HUES64 (cell line): ENCODE measurements at regions not wholly inside any gene's neighbourhood (a gene's known extent, or its start where the extent isn't known, plus 50 kb on each side); places are given as distances from the start of the nearest gene placed in this dataset.

Experiments used
- H3K27ac ChIP-seq: 2 replicates; pipeline ENCODE4 v1.7.0; 2013; ENCODE audit warnings: low read depth, low read length, inconsistent platforms
- H3K27me3 ChIP-seq: 2 replicates; pipeline ENCODE4 v1.6.1; 2013; ENCODE audit warnings: mild to moderate bottlenecking, low read length; ENCODE audit not compliant: insufficient read depth
- H3K36me3 ChIP-seq: 2 replicates; pipeline ENCODE4 v1.6.1; 2013; ENCODE audit warnings: mild to moderate bottlenecking, low read length; ENCODE audit not compliant: insufficient read depth
- H3K4me1 ChIP-seq: 2 replicates; pipeline ENCODE4 v1.6.1; 2013; ENCODE audit warnings: mild to moderate bottlenecking, low read length, moderate library complexity; ENCODE audit not compliant: insufficient read depth
- H3K4me3 ChIP-seq: 2 replicates; pipeline ENCODE4 v1.5.1; 2013; ENCODE audit warnings: mild to moderate bottlenecking, low read length, moderate library complexity
- H3K9ac ChIP-seq: 2 replicates; pipeline ENCODE4 v1.6.1; 2013; ENCODE audit warnings: mild to moderate bottlenecking, low read depth, low read length
- H3K9me3 ChIP-seq: 2 replicates; pipeline ENCODE4 v1.6.1; 2013; ENCODE audit warnings: low read depth, low read length; ENCODE audit not compliant: insufficient read depth
- WGBS: fragments of 150-250, 120-280 bp; methylation state at CpG from one replicate; pipeline ENCODE4 v1.1.7; 2013; ENCODE audit warnings: missing lambda C conversion rate; 5-methylcytosine and 5-hydroxymethylcytosine counted together

GRCh38 chr2:226135861-226136548 lies 663.6 kb downstream of the IRS1 start:
- Histone ChIP-seq H3K9me3 (no peaks in the 10 kb centered on the region), H3K4me1 (peaks cover 11% of the 10 kb centered on the region), H3K27ac (no peak overlapping the region), H3K4me3 (no peak overlapping the region), H3K36me3 (no peaks in the 10 kb centered on the region), H3K9ac (no peak overlapping the region), H3K27me3 (no peaks in the 10 kb centered on the region)
- WGBS: 79% methylated on average over 3 of the region's 3 CpGs

GRCh38 chr2:226132323-226133215 lies 667.1 kb downstream of the IRS1 start:
- Histone ChIP-seq H3K4me1 (peaks cover 11% of the 10 kb centered on the region), H3K9ac (no peak overlapping the region), H3K27me3 (no peaks in the 10 kb centered on the region), H3K36me3 (no peaks in the 10 kb centered on the region), H3K9me3 (no peaks in the 10 kb centered on the region), H3K27ac (no peak overlapping the region), H3K4me3 (no peak overlapping the region)
- WGBS: 89% methylated on average over 5 of the region's 5 CpGs

- Histone ChIP-seq H3K9me3 (no peaks in the 10 kb centered on the region), H3K4me3 (no peak overlapping the region), H3K4me1 (peaks cover 11% of the 10 kb centered on the region), H3K36me3 (no peaks in the 10 kb centered on the region), H3K9ac (no peak overlapping the region), H3K27ac (no peak overlapping the region), H3K27me3 (no peaks in the 10 kb centered on the region)
- WGBS: 93% methylated on average over 2 of the region's 2 CpGs
These were observed 668.3 kb downstream of the IRS1 start for GRCh38 chr2:226131299-226131784.

- H3K27ac ChIP-seq: no peak overlapping the region
- 91% methylated on average over 2 of the region's 2 CpGs for WGBS
These were observed 669.4 kb downstream of the IRS1 start for GRCh38 chr2:226130192-226130591.

GRCh38 chr2:226127682-226128081 lies 671.9 kb downstream of the IRS1 start:
- H3K4me3 ChIP-seq: no peak overlapping the region
- no peaks in the 10 kb centered on the region for H3K36me3 ChIP-seq
- no peak overlapping the region for H3K27ac ChIP-seq
- H3K27me3 ChIP-seq: no peaks in the 10 kb centered on the region
- WGBS: 100% methylated on average over 1 of the region's 1 CpG
- H3K4me1 ChIP-seq: peaks cover 33% of the 10 kb centered on the region
- no peaks in the 10 kb centered on the region for H3K9me3 ChIP-seq
- H3K9ac ChIP-seq: no peak overlapping the region

More at GRCh38 chr2:226130192-226130591, 669.4 kb downstream of the IRS1 start:
- Histone ChIP-seq H3K9me3 (no peaks in the 10 kb centered on the region), H3K4me3 (no peak overlapping the region), H3K4me1 (peaks cover 17% of the 10 kb centered on the region), H3K36me3 (no peaks in the 10 kb centered on the region), H3K9ac (no peak overlapping the region), H3K27me3 (no peaks in the 10 kb centered on the region)

GRCh38 chr2:226126104-226126503 lies 673.5 kb downstream of the IRS1 start:
- H3K9ac ChIP-seq: no peak overlapping the region
- 95% methylated on average over 1 of the region's 1 CpG for WGBS

GRCh38 chr2:226125176-226125883 lies 674.3 kb downstream of the IRS1 start:
- Histone ChIP-seq H3K4me1 (peaks cover 22% of the 10 kb centered on the region; the same call in 1 of the 2 replicates), H3K4me3 (no peak overlapping the region), H3K36me3 (no peaks in the 10 kb centered on the region), H3K27ac (peak overlapping the region; percentile 21; the same call in 1 of the 2 replicates), H3K27me3 (no peaks in the 10 kb centered on the region), H3K9ac (no peak overlapping the region), H3K9me3 (peaks cover 3% of the 10 kb centered on the region; the same call in 1 of the 2 replicates)
- 91% methylated on average over 7 of the region's 7 CpGs for WGBS

More at GRCh38 chr2:226126104-226126503, 673.5 kb downstream of the IRS1 start:
- H3K4me3 ChIP-seq: no peak overlapping the region
- no peaks in the 10 kb centered on the region for H3K27me3 ChIP-seq
- H3K4me1 ChIP-seq: peaks cover 22% of the 10 kb centered on the region; the same call in 1 of the 2 replicates
- H3K36me3 ChIP-seq: no peaks in the 10 kb centered on the region
- H3K27ac ChIP-seq: no peak overlapping the region
- peaks cover 3% of the 10 kb centered on the region; the same call in 1 of the 2 replicates for H3K9me3 ChIP-seq

- peak overlapping the region; percentile 21; the same call in 1 of the 2 replicates for H3K27ac ChIP-seq
- peaks cover 22% of the 10 kb centered on the region; the same call in 1 of the 2 replicates for H3K4me1 ChIP-seq
- 28% methylated on average over 2 of the region's 2 CpGs for WGBS
- H3K4me3 ChIP-seq: no peak overlapping the region
- no peak overlapping the region for H3K9ac ChIP-seq
- H3K27me3 ChIP-seq: no peaks in the 10 kb centered on the region
- peaks cover 3% of the 10 kb centered on the region; the same call in 1 of the 2 replicates for H3K9me3 ChIP-seq
- no peaks in the 10 kb centered on the region for H3K36me3 ChIP-seq
These were observed 675.0 kb downstream of the IRS1 start for GRCh38 chr2:226124548-226125011.

GRCh38 chr2:226123300-226123699 lies 676.3 kb downstream of the IRS1 start:
- Histone ChIP-seq H3K9me3 (peaks cover 3% of the 10 kb centered on the region; the same call in 1 of the 2 replicates), H3K4me3 (no peak overlapping the region), H3K4me1 (peaks cover 32% of the 10 kb centered on the region; the same call in 1 of the 2 replicates), H3K36me3 (no peaks in the 10 kb centered on the region), H3K27me3 (no peaks in the 10 kb centered on the region), H3K27ac (no peak overlapping the region; the same call in 1 of the 2 replicates), H3K9ac (no peak overlapping the region)
- whole genome bisulfite sequencing: 91% methylated on average over 3 of the region's 3 CpGs

GRCh38 chr2:226122041-226122440 lies 677.6 kb downstream of the IRS1 start:
- Histone ChIP-seq H3K36me3 (no peaks in the 10 kb centered on the region), H3K27ac (no peak overlapping the region), H3K4me1 (peaks cover 33% of the 10 kb centered on the region; the same call in 1 of the 2 replicates), H3K4me3 (no peak overlapping the region), H3K27me3 (no peaks in the 10 kb centered on the region), H3K9ac (no peak overlapping the region), H3K9me3 (peaks cover 3% of the 10 kb centered on the region; the same call in 1 of the 2 replicates)
